Gastroesophageal sphincter (tissue), 3 donors: ENCODE measurements at regions not wholly inside any gene's neighbourhood (a gene's known extent, or its start where the extent isn't known, plus 50 kb on each side); places are given as distances from the start of the nearest gene placed in this dataset.

Experiments
- CTCF ChIP-seq, 4 experiments: fragments of 200-600 bp in 2 of 4; fragments of 450-650 bp in 2 of 4; sonication (generic) in 1 of 4; IDR thresholded peaks; one replicate each; pipeline ENCODE4 v1.5.1; 2017 to 2019; ENCODE audit warnings: antibody characterized with exemption in 4 of 4, mild to moderate bottlenecking in 2 of 4, moderate library complexity in 2 of 4
- EP300 ChIP-seq: sonication (generic); formaldehyde crosslinking; IDR thresholded peaks from one replicate; pipeline ENCODE4 v1.6.1; 2017; ENCODE audit warnings: antibody characterized with exemption, mild to moderate bottlenecking
- POLR2A ChIP-seq, 2 donors: fragments of 450-650 bp; IDR thresholded peaks; one replicate each; pipeline ENCODE4 v1.6.1; 2017; ENCODE audit warnings: antibody characterized with exemption in 2 of 2, mild to moderate bottlenecking in 2 of 2, moderate library complexity in 1 of 2
- POLR2AphosphoS5 ChIP-seq: sonication (generic); formaldehyde crosslinking; IDR thresholded peaks from one replicate; pipeline ENCODE4 v1.6.1; 2017; ENCODE audit warnings: antibody characterized with exemption

GRCh38 chr15:31485431-31485830 is 158.8 kb downstream of the KLF13 start:
- no peak for TF ChIP-seq CTCF (IDR thresholded peaks at IDR 0.05)
- no peak for TF ChIP-seq EP300
- TF ChIP-seq POLR2AphosphoS5, result no peak
- TF ChIP-seq POLR2A (IDR thresholded peaks at IDR 0.05), result no peak
